NCI-H460 (cell line): ENCODE measurements at regions not wholly inside any gene's neighbourhood (a gene's known extent, or its start where the extent isn't known, plus 50 kb on each side); places are given as distances from the start of the nearest gene placed in this dataset.

ENCODE experiments used
- DNase-seq: peaks from one replicate; pipeline ENCODE4 v3.0.0-alpha.2; 2016; ENCODE audit warnings: low read depth; ENCODE audit errors: extremely low read depth

GRCh38 chr13:106680796-106681472 lies 113.0 kb upstream of the ARGLU1 start:
- no peak for DNase-seq

GRCh38 chr13:106678646-106679418 lies 110.9 kb upstream of the ARGLU1 start:
- DNase-seq, result no peak

GRCh38 chr13:106675311-106675710 lies 107.4 kb upstream of the ARGLU1 start:
- DNase-seq, result no peak

DNA sequence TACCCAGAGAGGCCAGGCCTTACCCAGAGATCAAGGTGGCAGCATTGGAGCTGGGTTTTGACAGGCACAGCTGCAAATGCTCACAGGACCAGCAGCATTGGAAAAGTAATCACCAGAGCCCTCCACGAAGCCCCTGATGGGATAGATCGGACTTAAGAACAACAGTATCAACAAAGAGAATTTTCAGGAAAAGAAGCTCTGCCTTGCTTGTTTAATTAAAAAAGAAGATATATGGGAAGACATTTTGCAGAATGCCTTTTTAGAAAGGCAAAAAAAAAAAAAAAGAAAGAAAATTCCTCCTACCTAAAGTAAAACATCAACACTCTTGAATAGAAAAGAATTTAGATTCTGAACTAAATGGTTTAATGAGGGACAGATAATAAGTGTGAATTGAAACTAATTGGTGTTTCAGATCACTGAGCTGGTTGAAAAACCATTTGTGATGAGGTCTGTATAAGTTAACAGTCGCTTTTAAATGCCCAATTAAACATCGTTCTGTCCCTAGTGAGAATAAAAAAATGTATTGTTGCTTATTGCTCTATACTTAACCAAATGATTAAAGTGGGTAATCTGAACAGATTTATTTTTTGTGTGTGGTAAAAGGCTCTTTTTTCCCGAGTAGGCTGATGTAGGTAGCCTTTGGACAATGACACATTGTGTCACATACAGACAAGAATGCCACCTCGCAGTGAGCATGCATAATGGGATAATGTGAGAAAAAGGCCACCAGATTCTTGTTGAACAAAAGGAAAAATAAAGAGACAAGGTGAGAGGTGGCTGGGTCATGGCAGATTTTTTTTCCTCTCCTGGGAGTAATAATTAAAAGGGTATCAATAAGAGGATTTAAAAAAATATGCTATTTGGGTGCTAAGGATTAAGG lies 93.0 kb upstream of the ARGLU1 start:
- no peak for DNase-seq

GRCh38 chr13:106657104-106657503 lies 89.2 kb upstream of the ARGLU1 start:
- no peak for DNase-seq

DNA sequence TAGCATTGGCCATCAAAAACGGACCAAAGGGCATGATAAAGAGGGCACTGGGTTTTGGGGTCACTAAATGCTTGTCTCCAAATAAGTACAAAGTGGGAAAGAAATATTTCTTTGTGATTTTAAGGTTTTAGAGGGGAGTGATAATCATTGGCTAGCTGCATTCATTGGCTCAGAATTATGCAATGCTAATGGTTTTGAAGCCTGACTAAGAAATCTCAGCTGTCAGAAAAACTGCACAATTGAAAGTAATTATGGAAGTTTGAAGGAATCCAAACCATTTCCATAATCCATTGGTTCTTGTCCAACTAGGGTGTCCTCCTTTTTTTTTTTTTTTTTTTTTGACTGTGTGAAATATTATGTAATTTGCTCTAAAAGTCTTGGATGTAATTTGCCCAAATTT lies 88.2 kb upstream of the ARGLU1 start:
- DNase-seq, result no peak

DNA sequence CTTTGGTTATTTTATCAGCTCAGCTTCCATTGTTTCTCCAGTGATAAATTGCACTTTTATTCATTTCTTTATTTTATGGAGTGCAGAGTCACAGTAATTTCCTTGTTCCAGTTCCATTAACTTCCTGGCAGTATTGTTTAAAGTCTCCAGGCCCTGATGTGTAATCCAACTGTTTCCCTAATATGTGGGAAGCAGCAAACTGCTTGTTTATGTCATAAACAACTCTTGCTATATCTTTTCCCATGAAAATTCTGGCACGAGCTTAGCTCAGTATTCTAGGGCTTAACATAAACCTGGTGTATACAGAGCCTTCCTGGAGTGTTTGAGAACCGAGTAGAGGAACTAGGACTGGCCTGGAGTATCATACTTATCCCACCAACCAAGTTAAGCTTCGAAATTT lies 83.5 kb upstream of the ARGLU1 start:
- DNase-seq, result no peak

GRCh38 chr13:106650690-106651205 lies 82.8 kb upstream of the ARGLU1 start:
- DNase-seq, result no peak

DNA sequence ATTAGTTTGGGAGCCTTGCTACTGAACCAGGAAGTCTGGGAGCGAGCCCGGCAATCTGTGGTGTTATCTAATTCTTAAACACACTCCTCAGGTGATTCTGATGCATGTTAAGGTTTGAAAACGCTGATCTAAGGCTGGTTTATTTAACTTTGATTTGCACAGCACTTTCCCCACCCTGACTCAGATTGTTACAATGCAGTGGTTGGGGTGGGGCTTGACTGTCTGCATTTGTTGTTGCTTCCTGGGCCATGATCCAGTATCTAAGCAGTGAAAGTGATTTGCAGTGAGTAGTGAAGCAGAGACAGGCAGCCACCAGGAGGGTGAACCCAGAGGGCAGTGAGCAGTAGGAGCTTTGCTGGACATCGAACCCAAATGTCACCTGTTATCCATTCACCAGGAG lies 81.6 kb upstream of the ARGLU1 start:
- no peak for DNase-seq

- DNase-seq, result no peak
Measured at GRCh38 chr13:106640515-106640914, 72.6 kb upstream of the ARGLU1 start.

- DNase-seq, result no peak
Measured at GRCh38 chr13:106637519-106637918, 69.6 kb upstream of the ARGLU1 start.

- DNase-seq, result no peak
Measured at GRCh38 chr13:106636492-106636891, 68.6 kb upstream of the ARGLU1 start.

- DNase-seq, result no peak
Measured at GRCh38 chr13:106635616-106636015, 67.7 kb upstream of the ARGLU1 start.

DNA sequence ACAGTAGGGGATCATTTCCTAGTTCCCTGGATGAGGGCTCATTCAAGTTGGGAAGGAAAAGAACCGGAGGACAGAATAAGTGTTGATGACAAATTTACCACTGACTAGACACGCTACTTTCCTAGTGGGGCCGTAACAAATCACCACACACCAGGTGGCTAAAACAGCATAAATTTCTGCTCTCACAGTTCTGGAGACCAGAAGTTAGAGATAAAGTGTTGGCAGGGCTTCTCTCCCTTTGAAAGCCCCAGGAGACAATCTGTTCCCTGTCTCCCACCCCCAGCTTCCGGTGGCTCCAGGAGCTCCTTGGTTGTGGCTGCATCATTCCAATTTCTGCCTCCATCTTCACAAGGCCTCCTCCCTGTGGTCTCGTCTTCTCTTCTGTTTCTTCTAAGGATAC lies 65.4 kb upstream of the ARGLU1 start:
- DNase-seq, result no peak

GRCh38 chr13:106630650-106631049 lies 62.7 kb upstream of the ARGLU1 start:
- no peak for DNase-seq

DNA sequence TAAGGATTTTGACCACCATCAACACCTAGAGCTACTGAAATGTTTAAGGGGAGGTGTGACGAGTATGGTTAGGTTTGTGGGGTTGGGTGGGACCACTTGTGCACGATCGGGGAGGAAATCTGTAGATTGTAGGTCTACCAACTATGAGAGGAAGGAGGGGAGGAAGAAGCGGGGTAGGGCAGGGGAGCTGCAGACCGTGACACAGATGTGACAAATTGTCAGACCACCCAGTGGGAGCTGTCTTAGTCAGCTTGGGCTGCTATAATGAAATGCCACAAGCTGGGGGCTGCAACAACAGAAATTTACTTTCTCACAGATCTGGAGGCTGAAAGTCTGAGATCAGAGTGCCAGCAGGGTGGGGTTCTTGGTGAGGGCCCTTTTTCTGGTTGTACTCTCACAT lies 62.2 kb upstream of the ARGLU1 start:
- DNase-seq, result no peak

GRCh38 chr13:106628936-106629659 lies 61.2 kb upstream of the ARGLU1 start:
- DNase-seq, result no peak

DNA sequence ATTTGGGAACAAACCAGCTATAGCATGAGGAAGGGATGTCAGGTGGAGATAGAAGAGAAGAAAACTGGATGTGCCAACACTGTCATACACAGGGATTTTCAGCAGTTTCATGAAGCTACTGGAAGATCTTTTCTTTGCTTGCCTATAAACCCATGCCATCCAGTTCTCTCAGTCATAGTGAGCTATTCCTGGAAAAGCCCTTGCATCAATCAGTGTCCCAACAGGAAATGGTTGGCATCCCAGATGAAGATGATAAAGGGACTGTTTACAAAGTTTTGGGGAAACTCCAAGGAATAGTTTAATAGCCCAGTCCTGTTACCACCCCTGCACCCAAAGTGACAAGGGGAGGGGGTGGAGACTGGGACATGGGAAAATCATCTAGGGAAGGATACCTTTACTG lies 58.5 kb upstream of the ARGLU1 start:
- DNase-seq, result no peak

GRCh38 chr13:106625578-106625977 lies 57.6 kb upstream of the ARGLU1 start:
- no peak for DNase-seq

GRCh38 chr13:106623799-106624460 lies 56.0 kb upstream of the ARGLU1 start:
- DNase-seq, result no peak
